ENCODE measurements at regions not wholly inside any gene's neighbourhood (a gene's known extent, or its start where the extent isn't known, plus 50 kb on each side); places are given as distances from the start of the nearest gene placed in this dataset.

DNA sequence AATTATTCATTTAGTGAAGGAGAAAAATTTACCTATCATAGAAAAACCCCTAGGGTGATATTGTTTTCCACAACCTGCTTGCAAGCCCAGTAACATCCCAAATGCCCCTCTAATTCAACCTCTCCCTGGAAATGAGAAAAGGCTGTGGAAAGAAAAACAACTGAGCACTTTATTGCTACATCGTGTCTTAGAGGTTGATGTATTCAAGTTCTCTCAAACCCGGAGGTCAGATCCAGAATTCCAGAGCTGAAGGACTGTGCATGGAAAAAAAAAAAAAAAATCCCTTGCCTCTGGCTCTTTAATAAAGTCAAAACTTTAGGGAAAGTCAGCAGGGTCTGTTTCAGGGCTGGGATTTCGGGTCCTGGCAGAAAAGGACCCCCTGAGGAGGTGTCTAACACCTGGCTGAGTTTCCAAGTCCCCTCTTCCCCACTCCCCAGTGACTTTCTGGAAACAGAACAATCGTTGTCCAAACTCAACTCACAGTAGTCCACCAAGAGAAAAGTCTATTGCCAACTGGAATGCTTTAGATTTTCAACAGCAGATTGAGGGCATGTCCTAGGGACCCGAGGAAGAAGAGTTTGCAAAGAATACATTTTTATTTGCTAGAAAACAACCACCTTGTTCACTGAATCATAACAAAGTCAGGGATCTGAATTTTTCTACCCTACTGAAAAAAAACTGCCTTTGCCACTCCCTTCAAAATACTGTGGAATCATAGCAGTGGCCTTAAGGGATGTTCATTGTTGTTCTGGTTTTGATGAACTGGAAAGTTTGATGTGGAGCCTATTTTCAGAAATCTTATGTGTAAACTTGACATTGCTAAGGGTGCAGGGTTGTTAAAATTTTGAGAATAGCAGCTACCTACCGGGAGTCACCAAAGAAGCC lies 207.5 kb upstream of the ADAMTS9 start:
- H3K4me1 ChIP-seq (ENCODE audit: insufficient read depth, low read length) = no peaks in the 10 kb centered on the region
- no peak overlapping the region for H3K27ac ChIP-seq (ENCODE audit: low read depth, low read length)
- Mint-ChIP-seq H3K36me3 (no peaks in the 10 kb centered on the region), H3K27me3 (no peaks in the 10 kb centered on the region), H3K9me3 (peaks cover 0 to 6% (median 2%) of the 10 kb centered on the region in 8 donors), H3K27ac (no peak overlapping the region), H3K4me3 (no peak overlapping the region), H3K4me1 (no peaks in the 10 kb centered on the region)
- no peaks in the 10 kb centered on the region for H3K9me3 ChIP-seq (ENCODE audit: control insufficient read depth in 1 of 2, low read length in 2 of 2)
- ChIA-PET CTCF (ENCODE audit: partially characterized antibody) (no interaction called here), POLR2A (ENCODE audit: partially characterized antibody) (no interaction called here)
- no peaks in the 10 kb centered on the region for H3K27me3 ChIP-seq (ENCODE audit: insufficient read depth, low read length)
- H3K4me3 ChIP-seq (ENCODE audit: low read length in 2 of 2) = no peak overlapping the region
- no peak for DNase-seq
- intact Hi-C loops (cut with micrococcal nuclease) = no loop called here
- H3K36me3 ChIP-seq (ENCODE audit: insufficient read depth, low read length) = no peaks in the 10 kb centered on the region

- ChIA-PET POLR2A (ENCODE audit: partially characterized antibody) (no interaction called here), CTCF (ENCODE audit: partially characterized antibody) (no interaction called here)
- Histone ChIP-seq H3K4me1 (ENCODE audit: insufficient read depth, low read length) (no peaks in the 10 kb centered on the region), H3K4me3 (ENCODE audit: low read length in 2 of 2) (no peak overlapping the region), H3K36me3 (ENCODE audit: insufficient read depth, low read length) (no peaks in the 10 kb centered on the region), H3K27ac (ENCODE audit: low read depth, low read length) (no peak overlapping the region), H3K27me3 (ENCODE audit: insufficient read depth, low read length) (no peaks in the 10 kb centered on the region), H3K9me3 (ENCODE audit: control insufficient read depth in 1 of 2, low read length in 2 of 2) (no peaks in the 10 kb centered on the region)
- Mint-ChIP-seq H3K9me3 (peaks cover 0 to 6% (median 2%) of the 10 kb centered on the region in 8 donors), H3K36me3 (no peaks in the 10 kb centered on the region), H3K27me3 (no peaks in the 10 kb centered on the region), H3K4me1 (no peaks in the 10 kb centered on the region), H3K27ac (no peak overlapping the region), H3K4me3 (no peak overlapping the region)
- no peak for DNase-seq
- intact Hi-C loops (cut with micrococcal nuclease) = no loop called here
These were observed 206.2 kb upstream of the ADAMTS9 start for GRCh38 chr3:64894006-64894405.

DNA sequence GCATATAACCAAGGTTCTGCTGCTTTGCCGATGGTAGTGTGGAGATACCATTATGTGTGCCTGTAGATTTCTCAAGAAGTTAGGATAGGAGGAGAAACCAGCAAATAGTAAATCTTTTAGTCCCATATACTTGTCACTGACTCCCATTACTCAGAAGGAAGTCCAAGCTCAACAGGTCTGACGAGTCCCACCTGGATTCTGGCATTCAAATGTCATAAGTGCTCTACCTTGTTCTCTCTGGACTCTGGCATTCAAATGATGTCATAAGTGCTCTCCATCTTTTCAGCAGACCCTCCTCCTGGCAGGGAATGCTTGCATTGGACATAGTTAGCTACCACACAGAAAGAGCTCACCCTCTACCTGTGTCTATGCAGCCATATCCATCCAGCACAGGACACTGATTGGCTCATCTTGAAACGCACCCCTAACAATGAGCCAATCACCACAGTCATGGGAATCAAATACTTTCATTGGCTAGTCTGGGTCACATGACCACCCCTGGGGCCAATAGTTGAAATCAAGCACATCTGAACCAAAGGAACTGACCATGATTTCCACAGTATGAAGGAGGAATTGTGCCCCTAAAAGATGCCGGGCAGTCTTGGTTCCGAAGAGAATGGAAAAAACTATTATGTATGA lies 205.0 kb upstream of the ADAMTS9 start:
- Histone ChIP-seq H3K27ac (ENCODE audit: low read depth, low read length) (no peak overlapping the region), H3K4me1 (ENCODE audit: insufficient read depth, low read length) (no peaks in the 10 kb centered on the region), H3K36me3 (ENCODE audit: insufficient read depth, low read length) (no peaks in the 10 kb centered on the region), H3K9me3 (ENCODE audit: control insufficient read depth in 1 of 2, low read length in 2 of 2) (no peaks in the 10 kb centered on the region), H3K4me3 (ENCODE audit: low read length in 2 of 2) (no peak overlapping the region), H3K27me3 (ENCODE audit: insufficient read depth, low read length) (no peaks in the 10 kb centered on the region)
- intact Hi-C loops (cut with micrococcal nuclease) = no loop called here
- Mint-ChIP-seq H3K27ac (no peak overlapping the region), H3K36me3 (no peaks in the 10 kb centered on the region), H3K27me3 (no peaks in the 10 kb centered on the region), H3K4me3 (no peak overlapping the region), H3K9me3 (peaks cover 0 to 6% (median 2%) of the 10 kb centered on the region in 8 donors), H3K4me1 (no peaks in the 10 kb centered on the region)
- CTCF ChIA-PET (ENCODE audit: partially characterized antibody) = no interaction called here
- no peak for DNase-seq
- POLR2A ChIA-PET (ENCODE audit: partially characterized antibody) = no interaction called here

- Histone ChIP-seq H3K4me3 (ENCODE audit: low read length in 2 of 2) (no peak overlapping the region), H3K36me3 (ENCODE audit: insufficient read depth, low read length) (no peaks in the 10 kb centered on the region), H3K4me1 (ENCODE audit: insufficient read depth, low read length) (no peaks in the 10 kb centered on the region), H3K9me3 (ENCODE audit: control insufficient read depth in 1 of 2, low read length in 2 of 2) (no peaks in the 10 kb centered on the region), H3K27me3 (ENCODE audit: insufficient read depth, low read length) (no peaks in the 10 kb centered on the region), H3K27ac (ENCODE audit: low read depth, low read length) (no peak overlapping the region)
- CTCF ChIA-PET (ENCODE audit: partially characterized antibody) = no interaction called here
- H3K27ac Mint-ChIP-seq = no peak overlapping the region
- no peaks in the 10 kb centered on the region for H3K4me1 Mint-ChIP-seq
- no peak for DNase-seq
- H3K27me3 Mint-ChIP-seq = no peaks in the 10 kb centered on the region
- H3K36me3 Mint-ChIP-seq = no peaks in the 10 kb centered on the region
- POLR2A ChIA-PET (ENCODE audit: partially characterized antibody) = no interaction called here
- intact Hi-C loops (cut with micrococcal nuclease) = no loop called here
- no peak overlapping the region for H3K4me3 Mint-ChIP-seq
- peaks cover 0 to 10% (median 3%) of the 10 kb centered on the region in 8 donors for H3K9me3 Mint-ChIP-seq
These were observed 203.2 kb upstream of the ADAMTS9 start for GRCh38 chr3:64891021-64891420.

- H3K4me1 Mint-ChIP-seq = no peaks in the 10 kb centered on the region
- Histone ChIP-seq H3K9me3 (ENCODE audit: control insufficient read depth in 1 of 2, low read length in 2 of 2) (no peaks in the 10 kb centered on the region), H3K36me3 (ENCODE audit: insufficient read depth, low read length) (no peaks in the 10 kb centered on the region), H3K4me1 (ENCODE audit: insufficient read depth, low read length) (no peaks in the 10 kb centered on the region), H3K27me3 (ENCODE audit: insufficient read depth, low read length) (no peaks in the 10 kb centered on the region), H3K27ac (ENCODE audit: low read depth, low read length) (no peak overlapping the region), H3K4me3 (ENCODE audit: low read length in 2 of 2) (no peak overlapping the region)
- no peaks in the 10 kb centered on the region for H3K27me3 Mint-ChIP-seq
- no peak overlapping the region for H3K27ac Mint-ChIP-seq
- H3K4me3 Mint-ChIP-seq = no peak overlapping the region
- intact Hi-C loops (cut with micrococcal nuclease) = no loop called here
- DNase-seq = no peak
- no peaks in the 10 kb centered on the region for H3K36me3 Mint-ChIP-seq
- ChIA-PET POLR2A (ENCODE audit: partially characterized antibody) (no interaction called here), CTCF (ENCODE audit: partially characterized antibody) (no interaction called here)
- H3K9me3 Mint-ChIP-seq = peaks cover 0 to 12% (median 4%) of the 10 kb centered on the region in 8 donors
These were observed 202.7 kb upstream of the ADAMTS9 start for GRCh38 chr3:64890466-64890865.

GRCh38 chr3:64890006-64890405 lies 202.2 kb upstream of the ADAMTS9 start:
- Mint-ChIP-seq H3K27ac (no peak overlapping the region), H3K9me3 (peaks cover 0 to 12% (median 4%) of the 10 kb centered on the region in 8 donors), H3K36me3 (no peaks in the 10 kb centered on the region), H3K4me3 (no peak overlapping the region), H3K4me1 (no peaks in the 10 kb centered on the region), H3K27me3 (no peaks in the 10 kb centered on the region)
- intact Hi-C loops (cut with micrococcal nuclease) = no loop called here
- Histone ChIP-seq H3K4me3 (ENCODE audit: low read length in 2 of 2) (no peak overlapping the region), H3K27ac (ENCODE audit: low read depth, low read length) (no peak overlapping the region), H3K27me3 (ENCODE audit: insufficient read depth, low read length) (no peaks in the 10 kb centered on the region), H3K9me3 (ENCODE audit: control insufficient read depth in 1 of 2, low read length in 2 of 2) (no peaks in the 10 kb centered on the region), H3K36me3 (ENCODE audit: insufficient read depth, low read length) (no peaks in the 10 kb centered on the region), H3K4me1 (ENCODE audit: insufficient read depth, low read length) (no peaks in the 10 kb centered on the region)
- ChIA-PET POLR2A (ENCODE audit: partially characterized antibody) (no interaction called here), CTCF (ENCODE audit: partially characterized antibody) (no interaction called here)
- DNase-seq = no peak

GRCh38 chr3:64888840-64889392 lies 201.1 kb upstream of the ADAMTS9 start:
- intact Hi-C loops (cut with micrococcal nuclease) = no loop called here

More at GRCh38 chr3:64888840-64889392, 201.1 kb upstream of the ADAMTS9 start:
- Mint-ChIP-seq H3K36me3 (no peaks in the 10 kb centered on the region), H3K4me3 (no peak overlapping the region), H3K4me1 (no peaks in the 10 kb centered on the region), H3K9me3 (peaks cover 0 to 12% (median 5%) of the 10 kb centered on the region in 8 donors), H3K27ac (no peak overlapping the region), H3K27me3 (no peaks in the 10 kb centered on the region)
- POLR2A ChIA-PET (ENCODE audit: partially characterized antibody) = no interaction called here
- DNase-seq = no peak
- no peaks in the 10 kb centered on the region for H3K4me1 ChIP-seq (ENCODE audit: insufficient read depth, low read length)
- H3K27me3 ChIP-seq (ENCODE audit: insufficient read depth, low read length) = no peaks in the 10 kb centered on the region
- no peaks in the 10 kb centered on the region for H3K9me3 ChIP-seq (ENCODE audit: control insufficient read depth in 1 of 2, low read length in 2 of 2)
- H3K4me3 ChIP-seq (ENCODE audit: low read length in 2 of 2) = no peak overlapping the region
- no peaks in the 10 kb centered on the region for H3K36me3 ChIP-seq (ENCODE audit: insufficient read depth, low read length)
- CTCF ChIA-PET (ENCODE audit: partially characterized antibody) = no interaction called here
- no peak overlapping the region for H3K27ac ChIP-seq (ENCODE audit: low read depth, low read length)

All from CD4-positive, alpha-beta memory T cell (primary cell).